ENCODE measurements at regions not wholly inside any gene's neighbourhood (a gene's known extent, or its start where the extent isn't known, plus 50 kb on each side); places are given as distances from the start of the nearest gene placed in this dataset.

GRCh38 chr16:87100306-87101058, 216.7 kb downstream of the C16orf95 start:
- POLR2A ChIA-PET: no interaction called here
- no peak overlapping the region for H3K4me3 Mint-ChIP-seq
- H3K9me3 Mint-ChIP-seq: no peaks in the 10 kb centered on the region
- CTCF ChIA-PET: no interaction called here
- H3K27me3 Mint-ChIP-seq (ENCODE audit: low read depth): no peaks in the 10 kb centered on the region
- no peaks in the 10 kb centered on the region for H3K36me3 Mint-ChIP-seq
- DNase-seq (ENCODE audit: low spot score): no peak
- no peak overlapping the region; the same call in 1 of the 2 replicates for H3K27ac Mint-ChIP-seq
- ATAC-seq: no peak
- TF ChIP-seq ZNF416 (CRISPR knock-in tag; IDR thresholded peaks at IDR 0.05): no peak
- TF ChIP-seq, protein P1, sequence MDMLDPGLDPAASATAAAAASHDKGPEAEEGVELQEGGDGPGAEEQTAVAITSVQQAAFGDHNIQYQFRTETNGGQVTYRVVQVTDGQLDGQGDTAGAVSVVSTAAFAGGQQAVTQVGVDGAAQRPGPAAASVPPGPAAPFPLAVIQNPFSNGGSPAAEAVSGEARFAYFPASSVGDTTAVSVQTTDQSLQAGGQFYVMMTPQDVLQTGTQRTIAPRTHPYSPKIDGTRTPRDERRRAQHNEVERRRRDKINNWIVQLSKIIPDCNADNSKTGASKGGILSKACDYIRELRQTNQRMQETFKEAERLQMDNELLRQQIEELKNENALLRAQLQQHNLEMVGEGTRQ (CRISPR knock-in tag; IDR thresholded peaks at IDR 0.05): no peak
- no peak for TF ChIP-seq ZNF219 (CRISPR knock-in tag; IDR thresholded peaks at IDR 0.05; ENCODE audit: borderline replicate concordance)
- TF ChIP-seq FOXK1 (CRISPR knock-in tag; IDR thresholded peaks at IDR 0.05): no peak
- no peak for TF ChIP-seq SP1 (CRISPR knock-in tag; conservative IDR thresholded peaks at IDR 0.05)
- no peak for TF ChIP-seq ZNF232 (CRISPR knock-in tag; IDR thresholded peaks at IDR 0.05)
- TF ChIP-seq SMAD3 (CRISPR knock-in tag; IDR thresholded peaks at IDR 0.05; ENCODE audit: borderline replicate concordance): no peak
- TF ChIP-seq, protein P2, sequence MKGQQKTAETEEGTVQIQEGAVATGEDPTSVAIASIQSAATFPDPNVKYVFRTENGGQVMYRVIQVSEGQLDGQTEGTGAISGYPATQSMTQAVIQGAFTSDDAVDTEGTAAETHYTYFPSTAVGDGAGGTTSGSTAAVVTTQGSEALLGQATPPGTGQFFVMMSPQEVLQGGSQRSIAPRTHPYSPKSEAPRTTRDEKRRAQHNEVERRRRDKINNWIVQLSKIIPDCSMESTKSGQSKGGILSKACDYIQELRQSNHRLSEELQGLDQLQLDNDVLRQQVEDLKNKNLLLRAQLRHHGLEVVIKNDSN (CRISPR knock-in tag; IDR thresholded peaks at IDR 0.05): no peak
- no peak for TF ChIP-seq SOX15 (CRISPR knock-in tag; IDR thresholded peaks at IDR 0.05)
- TF ChIP-seq, protein P3, sequence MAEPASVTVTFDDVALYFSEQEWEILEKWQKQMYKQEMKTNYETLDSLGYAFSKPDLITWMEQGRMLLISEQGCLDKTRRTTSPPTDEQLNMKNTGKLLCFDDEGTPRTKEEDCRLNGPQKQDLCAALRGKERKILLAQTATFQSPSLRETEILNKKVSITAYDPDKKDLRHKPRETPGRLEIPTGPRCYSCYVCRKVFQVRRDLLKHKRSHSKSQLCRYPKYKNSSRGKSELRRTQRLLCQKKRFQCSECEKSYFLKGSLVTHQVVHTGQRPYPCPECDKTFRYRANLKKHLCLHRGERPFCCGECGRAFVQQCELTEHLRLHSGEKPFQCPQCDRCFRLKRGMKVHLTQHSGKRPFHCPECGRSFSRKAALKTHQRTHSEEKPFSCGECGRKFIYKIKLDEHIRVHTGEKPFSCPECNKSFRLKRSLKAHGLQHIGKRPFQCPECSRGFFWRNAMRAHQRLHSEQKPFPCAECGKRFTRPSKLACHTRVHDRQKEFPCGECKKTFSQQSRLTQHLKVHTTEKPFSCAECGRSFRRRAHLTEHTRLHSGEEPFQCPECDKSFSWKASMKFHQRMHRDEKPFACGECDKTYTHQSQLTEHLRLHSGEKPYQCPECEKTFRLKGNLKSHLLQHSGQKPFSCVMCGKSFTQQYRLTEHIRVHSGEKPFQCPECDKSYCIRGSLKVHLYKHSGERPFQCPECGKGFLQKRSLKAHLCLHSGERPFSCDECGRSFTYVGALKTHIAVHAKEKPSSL (CRISPR knock-in tag; conservative IDR thresholded peaks at IDR 0.05): no peak
- TF ChIP-seq FOXP4 (CRISPR knock-in tag; IDR thresholded peaks at IDR 0.05): no peak
- TF ChIP-seq NR3C1 (CRISPR knock-in tag; conservative IDR thresholded peaks at IDR 0.05; ENCODE audit: low read depth): no peak
- no peak for TF ChIP-seq KAT7 (CRISPR knock-in tag; IDR thresholded peaks at IDR 0.05; ENCODE audit: borderline replicate concordance)
- peaks cover 26% of the 10 kb centered on the region for H3K4me1 Mint-ChIP-seq

GRCh38 chr16:87101903-87102302, 215.3 kb downstream of the C16orf95 start:
- DNase-seq (ENCODE audit: low spot score): no peak
- POLR2A ChIA-PET: no interaction called here
- H3K36me3 Mint-ChIP-seq: no peaks in the 10 kb centered on the region
- no peaks in the 10 kb centered on the region; the same call in 1 of the 2 replicates for H3K27me3 Mint-ChIP-seq (ENCODE audit: low read depth)
- H3K4me3 Mint-ChIP-seq: no peak overlapping the region
- CTCF ChIA-PET: interaction anchor here (1.1 kb wide), 1 partner anchor 25 kb away, joined by 4 read pairs; no protein-coding TSS in a partner anchor
- H3K4me1 Mint-ChIP-seq: peaks cover 26% of the 10 kb centered on the region
- no peak overlapping the region for H3K27ac Mint-ChIP-seq
- H3K9me3 Mint-ChIP-seq: no peaks in the 10 kb centered on the region
- ATAC-seq: no peak
- TF ChIP-seq HMGXB4 (CRISPR knock-in tag; IDR thresholded peaks at IDR 0.05) (no peak), IRF2 (CRISPR knock-in tag; IDR thresholded peaks at IDR 0.05; ENCODE audit: borderline replicate concordance, low read depth) (no peak), NFATC4 (CRISPR knock-in tag; IDR thresholded peaks at IDR 0.05) (no peak), MAX (CRISPR knock-in tag; IDR thresholded peaks at IDR 0.05) (no peak), ZNF532 (CRISPR knock-in tag; IDR thresholded peaks at IDR 0.05; ENCODE audit: borderline replicate concordance) (no peak), NR3C1 (CRISPR knock-in tag; conservative IDR thresholded peaks at IDR 0.05; ENCODE audit: low read depth) (no peak), ZNF121 (CRISPR knock-in tag; IDR thresholded peaks at IDR 0.05) (no peak), SMAD4 (CRISPR knock-in tag; IDR thresholded peaks at IDR 0.05) (no peak)
- TF ChIP-seq, protein P4, sequence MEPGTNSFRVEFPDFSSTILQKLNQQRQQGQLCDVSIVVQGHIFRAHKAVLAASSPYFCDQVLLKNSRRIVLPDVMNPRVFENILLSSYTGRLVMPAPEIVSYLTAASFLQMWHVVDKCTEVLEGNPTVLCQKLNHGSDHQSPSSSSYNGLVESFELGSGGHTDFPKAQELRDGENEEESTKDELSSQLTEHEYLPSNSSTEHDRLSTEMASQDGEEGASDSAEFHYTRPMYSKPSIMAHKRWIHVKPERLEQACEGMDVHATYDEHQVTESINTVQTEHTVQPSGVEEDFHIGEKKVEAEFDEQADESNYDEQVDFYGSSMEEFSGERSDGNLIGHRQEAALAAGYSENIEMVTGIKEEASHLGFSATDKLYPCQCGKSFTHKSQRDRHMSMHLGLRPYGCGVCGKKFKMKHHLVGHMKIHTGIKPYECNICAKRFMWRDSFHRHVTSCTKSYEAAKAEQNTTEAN (CRISPR knock-in tag; IDR thresholded peaks at IDR 0.05): no peak
